Caco-2 (cell line): ENCODE measurements at regions not wholly inside any gene's neighbourhood (a gene's known extent, or its start where the extent isn't known, plus 50 kb on each side); places are given as distances from the start of the nearest gene placed in this dataset.

ENCODE experiments used
- BruUV-seq: library from RNA; stranded (reverse); fragments of 400-500 nt; replicated peaks from 2 replicates; lab custom pipeline; 2021; lab: Mats Ljungman, UMichigan
- CTCF ChIA-PET: fragments of 300-600 bp; sonication (Branson Sonifier 250); formaldehyde crosslinking; loops from one replicate; lab custom pipeline; 2022; ENCODE audit warnings: antibody characterized with exemption; lab: Charles Lee
- POLR2A ChIA-PET: fragments of 300-600 bp; sonication (Branson Sonifier 250); formaldehyde crosslinking; loops from one replicate; lab custom pipeline; 2022; ENCODE audit warnings: antibody characterized with exemption; lab: Charles Lee
- DNase-seq, 2 experiments: peaks; one replicate each; pipeline versions ENCODE4 v3.0.0 to v3.0.0-alpha.2; 2020 to 2022
- H3K27me3 ChIP-seq: replicated peaks from 2 replicates; pipeline ENCODE4 v1.6.0; 2011; ENCODE audit warnings: low read length; ENCODE audit not compliant: control insufficient read depth, insufficient read depth
- H3K36me3 ChIP-seq: 2 replicates; pipeline ENCODE4 v1.5.1; 2011; ENCODE audit warnings: low read length; ENCODE audit not compliant: control insufficient read depth, insufficient read depth
- H3K4me1 ChIP-seq: fragments of 250-450 bp; sonication (Bioruptor Pico); 2 replicates; pipeline ENCODE4 v1.5.1; 2020; ENCODE audit warnings: mild to moderate bottlenecking
- H3K4me3 ChIP-seq: 2 replicates; pipeline ENCODE4 v1.5.1; 2011; ENCODE audit warnings: low read depth, mild to moderate bottlenecking, control low read depth, low read length
- H3K9me3 ChIP-seq: fragments of 250-450 bp; sonication (Bioruptor Pico); 2 replicates; pipeline ENCODE4 v1.5.1; 2020; ENCODE audit warnings: mild to moderate bottlenecking, moderate library complexity
- H3K27ac Mint-ChIP-seq: one replicate; pipeline ENCODE4 v1.8.0; 2022; ENCODE audit warnings: mixed read lengths; ENCODE audit not compliant: unreplicated experiment
- H3K27me3 Mint-ChIP-seq: one replicate; pipeline ENCODE4 v1.8.0; 2022; ENCODE audit warnings: mixed read lengths; ENCODE audit not compliant: insufficient read depth, unreplicated experiment
- H3K36me3 Mint-ChIP-seq: one replicate; pipeline ENCODE4 v1.8.0; 2022; ENCODE audit warnings: mild to moderate bottlenecking, mixed read lengths; ENCODE audit not compliant: insufficient read depth, unreplicated experiment
- H3K4me1 Mint-ChIP-seq: one replicate; pipeline ENCODE4 v1.8.0; 2022; ENCODE audit warnings: low read depth, mixed read lengths; ENCODE audit not compliant: unreplicated experiment
- H3K4me3 Mint-ChIP-seq: one replicate; pipeline ENCODE4 v1.8.0; 2022; ENCODE audit warnings: mild to moderate bottlenecking, moderate library complexity, mixed read lengths; ENCODE audit not compliant: unreplicated experiment
- H3K9me3 Mint-ChIP-seq: one replicate; pipeline ENCODE4 v1.8.0; 2022; ENCODE audit warnings: mixed read lengths; ENCODE audit not compliant: unreplicated experiment
- CTCF ChIP-seq, 2 experiments: fragments of 200-600 bp in 1 of 2; IDR thresholded peaks; 1 replicate in 1 of 2; 2 replicates in 1 of 2; pipeline versions ENCODE4 v1.5.1 to v1.8.0; 2011 to 2022; ENCODE audit warnings: antibody characterized with exemption in 1 of 2, control low read depth in 1 of 2, inconsistent platforms in 1 of 2, low read depth in 1 of 2, low read length in 1 of 2, mild to moderate bottlenecking in 1 of 2, moderate library complexity in 1 of 2; ENCODE audit not compliant: insufficient read depth in 1 of 2, severe bottlenecking in 1 of 2, unreplicated experiment in 1 of 2
- intact Hi-C: fragments of 100-400 bp; cut with micrococcal nuclease; formaldehyde crosslinking; loops from one replicate; pipeline ENCODE4 v1.10.0; 2022; ENCODE audit not compliant: unreplicated experiment

- Mint-ChIP-seq H3K27ac (no peak overlapping the region), H3K27me3 (peaks cover 9% of the 10 kb centered on the region), H3K9me3 (no peaks in the 10 kb centered on the region), H3K4me1 (no peaks in the 10 kb centered on the region), H3K4me3 (no peak overlapping the region), H3K36me3 (no peaks in the 10 kb centered on the region)
- ChIA-PET CTCF (no interaction called here), POLR2A (no interaction called here)
- no peak for DNase-seq
- Histone ChIP-seq H3K27me3 (no peaks in the 10 kb centered on the region), H3K36me3 (no peaks in the 10 kb centered on the region), H3K9me3 (no peaks in the 10 kb centered on the region), H3K4me1 (no peaks in the 10 kb centered on the region), H3K4me3 (no peak overlapping the region)
- BruUV-seq = no TSS peak
- TF ChIP-seq CTCF (IDR thresholded peaks at IDR 0.05; ENCODE audit: insufficient read depth in 1 of 2, low read depth in 1 of 2, low read length in 1 of 2, severe bottlenecking in 1 of 2, unreplicated experiment in 1 of 2) = no peak
- intact Hi-C loops = no loop called here
These were observed 65.7 kb upstream of the FERD3L start for GRCh38 chr7:19210893-19211413.

DNA sequence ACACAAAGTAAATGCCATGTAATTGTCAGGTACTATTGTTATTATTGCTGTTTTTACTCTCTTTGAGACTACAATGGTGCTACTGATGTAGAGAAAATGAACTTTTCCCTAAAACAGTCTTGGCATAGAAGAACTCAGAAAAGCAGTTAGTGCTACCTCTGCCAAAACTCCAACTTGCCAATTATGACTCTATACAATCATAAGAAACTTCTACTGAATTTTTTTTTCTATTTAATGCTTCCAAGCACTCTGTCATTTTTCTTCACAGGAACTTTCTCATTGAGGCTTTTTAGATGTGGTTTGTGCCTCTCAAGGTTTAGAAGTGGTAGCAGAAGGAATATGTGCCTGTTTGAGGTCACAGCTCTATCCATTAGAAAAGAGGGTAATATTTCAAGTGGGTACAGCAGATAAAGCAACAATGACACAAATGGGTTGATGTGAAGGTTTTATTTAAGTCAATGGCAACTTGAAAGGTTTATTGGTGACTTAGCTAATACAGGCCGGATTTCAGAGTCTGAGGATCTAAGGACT, 64.0 kb upstream of the FERD3L start:
- no peaks in the 10 kb centered on the region for H3K27me3 ChIP-seq
- TF ChIP-seq CTCF (IDR thresholded peaks at IDR 0.05; ENCODE audit: insufficient read depth in 1 of 2, low read depth in 1 of 2, low read length in 1 of 2, severe bottlenecking in 1 of 2, unreplicated experiment in 1 of 2) = no peak
- Mint-ChIP-seq H3K4me1 (no peaks in the 10 kb centered on the region), H3K9me3 (no peaks in the 10 kb centered on the region), H3K27me3 (peaks cover 12% of the 10 kb centered on the region), H3K27ac (no peak overlapping the region), H3K4me3 (no peak overlapping the region), H3K36me3 (no peaks in the 10 kb centered on the region)
- ChIA-PET CTCF (no interaction called here), POLR2A (no interaction called here)
- no peaks in the 10 kb centered on the region for H3K36me3 ChIP-seq
- BruUV-seq = no TSS peak
- no peak for DNase-seq
- intact Hi-C loops = no loop called here
- no peaks in the 10 kb centered on the region for H3K9me3 ChIP-seq
- no peaks in the 10 kb centered on the region for H3K4me1 ChIP-seq
- H3K4me3 ChIP-seq = no peak overlapping the region

- H3K36me3 Mint-ChIP-seq = no peaks in the 10 kb centered on the region
- H3K4me3 Mint-ChIP-seq = no peak overlapping the region
- no peak for DNase-seq
- Histone ChIP-seq H3K36me3 (no peaks in the 10 kb centered on the region), H3K27me3 (no peaks in the 10 kb centered on the region), H3K9me3 (no peaks in the 10 kb centered on the region), H3K4me3 (no peak overlapping the region), H3K4me1 (no peaks in the 10 kb centered on the region)
- ChIA-PET POLR2A (no interaction called here), CTCF (no interaction called here)
- no peak for TF ChIP-seq CTCF (IDR thresholded peaks at IDR 0.05; ENCODE audit: insufficient read depth in 1 of 2, low read depth in 1 of 2, low read length in 1 of 2, severe bottlenecking in 1 of 2, unreplicated experiment in 1 of 2)
- BruUV-seq = no TSS peak
- H3K27ac Mint-ChIP-seq = no peak overlapping the region
- no peaks in the 10 kb centered on the region for H3K9me3 Mint-ChIP-seq
- peaks cover 13% of the 10 kb centered on the region for H3K27me3 Mint-ChIP-seq
- intact Hi-C loops = no loop called here
- no peaks in the 10 kb centered on the region for H3K4me1 Mint-ChIP-seq
These were observed 61.5 kb upstream of the FERD3L start for GRCh38 chr7:19206721-19207120.
